HG03469 (cell line): ENCODE measurements at regions not wholly inside any gene's neighbourhood (a gene's known extent, or its start where the extent isn't known, plus 50 kb on each side); places are given as distances from the start of the nearest gene placed in this dataset.
A peak's percentile ranks its signal among the peaks of the same experiment; 100 is the strongest.

Experiments used
- ATAC-seq: cut with Tn5 transposase; IDR thresholded peaks from one replicate; pipeline ENCODE4 v1.9.1; 2021; ENCODE audit warnings: mild to moderate bottlenecking, moderate library complexity, moderate number of reproducible peaks; ENCODE audit not compliant: unreplicated experiment

DNA sequence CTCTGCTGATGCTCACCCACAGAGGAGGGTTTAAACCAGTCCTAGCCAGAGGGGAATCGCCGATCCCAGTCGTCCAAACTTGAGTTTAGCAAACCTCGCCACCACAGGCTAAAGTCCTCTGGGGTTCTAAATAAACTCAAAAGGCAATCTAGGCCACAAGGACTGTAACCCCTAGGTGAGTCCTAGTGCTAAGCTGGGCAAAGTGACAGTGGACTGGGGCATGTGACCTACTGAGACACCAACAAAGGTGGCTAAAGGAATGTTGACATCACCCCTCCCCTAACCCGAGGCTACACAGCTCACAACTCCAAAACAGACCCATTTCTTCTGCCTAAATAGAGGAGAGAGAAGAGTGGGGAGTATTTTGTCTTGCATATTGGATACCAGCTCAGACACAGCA is 142.8 kb upstream of the PRDX4 start:
- no peak for ATAC-seq

DNA sequence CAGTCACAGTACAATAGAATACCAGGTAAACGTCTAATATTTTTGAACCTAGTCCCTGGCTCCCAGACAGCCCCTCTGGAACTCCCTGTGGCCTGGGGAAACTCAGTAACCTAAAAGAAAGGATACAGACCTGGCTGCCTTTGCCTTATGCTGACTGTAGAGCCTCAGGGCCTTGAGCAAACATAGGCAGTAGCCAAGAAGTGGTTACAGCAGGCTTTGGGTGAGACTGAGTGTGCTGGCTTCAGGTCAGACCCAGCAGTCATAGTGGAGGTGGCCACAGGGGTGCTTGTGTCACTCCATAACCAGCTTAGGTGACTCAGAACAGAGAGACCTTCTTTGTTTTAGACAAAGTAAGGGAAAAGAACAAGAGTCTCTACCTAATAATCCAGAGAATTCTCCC is 141.8 kb upstream of the PRDX4 start:
- ATAC-seq: no peak

DNA sequence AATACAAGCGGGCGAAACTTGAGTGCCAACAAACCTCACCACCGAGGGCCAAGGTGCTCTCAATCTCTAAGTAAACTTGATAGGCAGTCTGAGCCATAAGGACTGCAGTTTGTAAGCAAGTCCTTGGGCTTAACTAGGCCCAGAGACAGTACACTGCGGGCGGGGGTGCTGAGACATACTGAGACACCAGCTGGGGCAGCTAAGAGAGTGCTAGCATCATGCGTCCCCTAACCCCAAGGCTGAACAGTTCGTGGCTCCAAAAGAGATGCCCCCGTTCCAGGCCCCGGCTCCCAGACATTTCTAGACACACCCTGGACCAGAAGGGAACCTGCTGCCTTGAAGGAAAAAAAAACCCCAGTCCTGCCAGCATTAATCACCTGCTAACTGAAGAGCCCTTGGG is 126.8 kb upstream of the PRDX4 start:
- ATAC-seq: no peak

DNA sequence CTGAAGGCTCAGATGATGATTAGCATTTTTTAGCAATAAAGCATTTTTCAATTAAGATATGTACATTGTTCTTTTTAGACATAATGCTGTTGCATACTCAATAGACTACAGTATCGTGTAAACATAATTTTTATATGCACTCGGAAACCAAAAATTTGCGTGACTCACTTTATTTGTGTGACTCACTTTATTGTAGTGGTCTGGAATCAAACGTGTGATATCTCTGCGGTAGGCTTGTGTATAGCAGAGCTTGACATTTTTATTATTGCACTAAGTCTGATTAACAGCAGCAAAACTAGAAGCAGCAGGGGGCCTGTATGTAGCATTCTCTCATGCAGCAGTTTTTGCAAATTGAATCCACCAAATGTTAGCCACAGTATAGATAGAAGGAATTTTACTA is 119.1 kb upstream of the PRDX4 start:
- no peak for ATAC-seq

DNA sequence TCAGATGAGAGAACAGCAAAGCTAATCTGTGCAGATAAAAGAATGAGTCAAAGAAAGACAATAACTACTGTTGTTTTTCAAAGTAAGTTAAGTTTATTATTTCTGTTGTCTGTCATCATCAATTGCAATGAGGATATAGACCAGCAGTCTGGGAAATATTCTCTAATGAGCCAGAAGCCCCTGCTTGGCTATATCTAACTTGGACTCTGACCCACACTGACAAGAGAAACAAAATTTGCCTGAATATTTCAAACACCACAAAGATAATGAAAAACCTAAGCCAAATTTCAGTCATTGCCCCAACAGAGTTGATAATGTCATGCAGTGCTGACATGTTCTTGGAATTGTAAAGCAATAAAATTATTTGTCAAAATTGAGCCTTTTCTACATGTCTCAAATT is 115.0 kb upstream of the PRDX4 start:
- ATAC-seq: no peak

DNA sequence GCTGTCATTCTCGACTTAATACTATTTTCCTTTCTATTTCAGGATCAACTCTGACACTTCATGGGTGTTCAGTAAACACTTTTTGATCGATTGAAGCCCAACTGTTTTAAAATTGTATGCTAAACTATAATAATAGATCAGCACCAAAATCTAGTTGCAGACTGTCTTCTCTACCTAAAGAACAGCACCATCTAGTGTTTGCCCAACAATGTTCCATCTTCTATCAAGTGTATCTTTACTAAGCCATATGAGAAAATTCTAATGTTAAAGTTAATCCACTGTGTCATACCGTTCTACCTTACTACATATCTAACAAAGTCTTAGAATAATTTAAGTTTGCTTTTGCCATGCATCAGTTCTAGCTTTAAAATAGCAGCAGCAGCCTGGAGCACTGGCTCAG is 113.0 kb upstream of the PRDX4 start:
- ATAC-seq: no peak

DNA sequence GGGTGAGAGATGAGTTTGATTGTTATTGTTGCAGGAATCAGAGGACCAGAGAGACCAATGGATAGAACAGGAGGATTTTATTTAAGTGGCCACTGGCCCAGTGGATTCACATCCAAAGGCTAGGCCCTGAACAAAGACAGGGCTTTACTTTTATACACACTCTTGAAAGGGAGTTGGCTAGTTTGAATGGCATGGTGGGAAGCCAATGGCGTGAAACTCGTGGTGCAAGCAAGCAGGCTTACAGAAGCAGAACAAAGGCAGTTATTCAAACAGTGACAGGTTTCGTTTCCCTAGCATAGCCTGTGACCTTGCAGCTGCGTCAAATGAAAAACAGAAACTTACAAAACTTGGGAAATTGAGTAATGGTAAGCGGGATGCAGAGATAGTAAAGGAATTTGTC is 110.2 kb upstream of the PRDX4 start:
- ATAC-seq: peak; percentile 91

DNA sequence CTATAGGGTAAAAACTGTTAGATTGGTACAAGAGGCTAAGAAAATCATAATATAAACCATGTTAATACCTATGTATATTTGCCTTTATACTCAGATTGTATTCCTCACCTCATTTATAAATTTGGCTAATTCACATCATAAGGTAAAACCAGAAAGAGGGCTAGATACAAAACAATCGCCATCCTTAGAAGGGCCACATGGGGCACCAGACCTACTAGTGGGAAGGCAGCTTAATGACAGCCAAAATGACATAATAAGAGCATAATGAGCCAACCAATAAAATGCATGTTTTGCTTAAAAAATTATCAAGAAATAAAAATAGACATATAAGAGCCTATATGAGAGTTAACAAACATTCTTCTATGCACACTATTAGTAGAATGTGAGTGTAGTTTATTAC is 107.3 kb upstream of the PRDX4 start:
- no peak for ATAC-seq

DNA sequence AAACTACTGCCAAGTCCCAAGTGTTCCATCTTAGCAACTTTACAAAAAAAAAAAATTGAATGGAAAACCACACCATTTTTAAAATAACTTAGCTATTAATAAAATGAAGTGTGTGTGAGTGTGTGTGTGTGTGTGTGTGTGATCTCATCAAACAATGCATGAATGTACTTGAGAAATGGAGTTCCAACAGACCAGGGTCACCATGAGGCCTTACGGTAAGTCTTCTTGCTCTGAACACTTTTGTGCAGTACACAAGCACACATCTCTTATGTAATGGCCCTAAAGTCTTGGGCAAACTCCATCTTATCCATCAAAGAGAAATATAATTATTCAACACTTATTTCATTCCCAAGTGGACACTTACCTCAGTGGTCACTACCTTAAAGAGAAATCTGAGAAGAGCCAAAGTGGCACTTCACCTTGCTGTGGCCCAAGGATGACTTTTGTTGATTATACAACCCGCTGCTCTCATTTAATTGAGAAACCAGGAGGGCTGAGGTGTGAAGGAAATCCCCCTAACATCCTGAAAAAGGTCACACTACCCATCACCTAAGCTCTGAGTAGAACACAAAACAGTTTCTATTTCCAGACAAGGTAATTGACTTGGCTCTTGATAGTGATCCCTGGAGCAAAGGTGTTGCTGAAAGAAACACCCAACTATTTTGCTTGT is 96.5 kb upstream of the PRDX4 start:
- no peak for ATAC-seq

DNA sequence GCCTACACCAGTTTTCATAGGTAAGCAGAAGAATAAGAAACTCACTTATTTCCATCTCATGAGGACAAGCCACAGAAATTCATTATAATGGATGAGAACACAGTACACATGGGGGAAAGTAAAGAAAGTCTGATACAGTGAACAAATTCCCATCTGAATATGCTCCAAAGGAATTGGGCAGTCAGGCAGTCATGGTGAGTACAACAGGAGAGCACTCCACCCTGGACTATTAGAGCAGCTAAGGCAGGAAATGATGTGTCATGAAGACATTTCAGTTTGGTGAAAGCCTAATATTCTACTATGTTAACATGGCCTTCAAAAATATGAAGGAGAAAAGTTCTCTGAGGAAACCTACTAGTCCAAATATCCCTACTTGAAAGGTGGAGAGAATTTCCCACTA is 92.0 kb upstream of the PRDX4 start:
- ATAC-seq: no peak

DNA sequence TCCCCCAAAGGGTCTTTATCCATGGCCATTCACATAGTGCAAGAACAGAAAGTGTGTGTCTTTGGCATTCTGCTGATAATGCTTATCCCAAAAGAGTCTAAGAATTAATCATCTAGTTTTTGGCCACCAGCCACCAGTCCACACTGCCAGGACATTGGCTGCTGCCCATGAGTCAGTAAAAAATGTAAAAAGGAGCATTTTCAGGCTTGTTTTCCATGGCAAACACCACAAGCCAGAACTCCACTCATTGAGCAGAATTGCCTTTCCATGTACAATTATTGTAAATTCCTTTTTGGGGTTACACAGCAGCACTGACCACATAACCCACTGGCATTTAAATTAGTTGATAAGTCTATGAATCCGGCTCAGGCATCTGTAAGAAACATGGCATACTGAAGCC is 89.2 kb upstream of the PRDX4 start:
- no peak for ATAC-seq

DNA sequence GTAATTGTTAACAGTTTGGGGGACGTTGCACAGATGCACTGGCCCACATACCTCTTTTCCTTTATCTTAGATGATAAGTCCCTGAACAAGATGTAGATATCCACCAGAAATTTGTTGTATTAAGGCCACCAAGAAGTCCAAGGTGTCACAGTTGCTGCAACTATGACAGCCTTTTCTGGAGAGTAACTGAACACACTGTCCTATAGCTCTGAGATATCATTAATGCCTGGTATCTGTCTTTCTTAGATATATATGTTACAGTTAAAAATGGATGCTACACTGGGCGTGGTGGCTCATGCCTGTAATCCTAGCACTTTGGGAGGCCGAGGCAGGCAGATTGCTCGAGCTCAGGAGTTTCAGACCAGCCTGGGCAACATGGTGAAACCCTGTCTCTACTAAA is 77.8 kb upstream of the PRDX4 start:
- no peak for ATAC-seq

DNA sequence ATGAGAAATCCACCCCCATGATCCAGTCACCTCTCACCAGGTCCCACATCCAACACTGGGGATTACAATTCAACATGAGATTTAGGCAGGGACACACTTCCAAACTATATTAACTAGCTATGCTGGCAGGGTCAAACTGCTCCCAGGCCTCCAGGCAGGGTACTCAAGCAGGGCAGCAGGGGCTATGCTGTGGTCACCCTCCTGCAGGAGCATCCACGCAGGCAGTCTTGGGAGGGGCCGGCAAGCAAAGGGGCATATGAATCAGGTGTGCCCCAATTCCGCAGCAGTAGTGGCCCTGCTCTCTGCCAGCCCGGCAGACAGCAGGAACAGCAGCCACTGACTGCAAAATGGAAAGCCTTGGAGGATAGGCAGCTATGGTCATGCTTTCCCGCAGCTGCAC is 74.6 kb upstream of the PRDX4 start:
- ATAC-seq: no peak

DNA sequence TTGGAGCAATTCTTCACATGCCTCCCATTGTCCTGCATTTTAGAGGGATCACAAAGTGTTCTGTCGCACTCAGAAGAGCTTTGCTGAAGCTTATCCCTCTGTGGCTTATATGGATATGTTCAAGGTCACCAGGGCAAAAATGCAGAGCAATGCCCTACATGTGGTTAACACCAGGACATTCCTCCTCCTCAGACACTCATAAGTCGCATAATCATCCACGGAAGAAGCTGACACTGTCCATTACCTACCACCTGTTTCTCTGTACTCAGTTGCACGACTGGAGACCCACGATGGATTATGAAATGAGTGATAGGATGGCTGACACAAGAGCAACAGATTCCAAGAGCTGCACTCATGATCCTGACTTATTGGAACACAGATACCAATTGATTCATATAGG is 68.7 kb upstream of the PRDX4 start:
- no peak for ATAC-seq

DNA sequence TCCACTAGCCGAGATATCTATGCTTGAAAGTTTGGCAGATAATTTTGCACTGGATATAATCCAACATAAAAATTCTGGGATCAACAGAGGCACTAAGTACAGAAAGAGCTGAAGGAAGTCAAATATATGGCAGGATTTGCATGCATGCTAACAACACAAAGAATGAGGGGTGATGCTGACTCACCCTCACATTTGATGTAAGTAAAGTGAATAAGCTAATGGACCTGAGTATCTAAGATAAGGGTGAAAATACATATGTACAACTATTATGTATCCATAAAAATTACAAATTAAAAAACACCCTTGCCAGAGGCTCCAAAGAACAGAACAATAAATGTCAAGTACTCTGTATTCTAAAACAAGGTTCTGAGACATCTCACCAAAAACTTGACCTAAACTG is 63.8 kb upstream of the PRDX4 start:
- ATAC-seq: no peak

DNA sequence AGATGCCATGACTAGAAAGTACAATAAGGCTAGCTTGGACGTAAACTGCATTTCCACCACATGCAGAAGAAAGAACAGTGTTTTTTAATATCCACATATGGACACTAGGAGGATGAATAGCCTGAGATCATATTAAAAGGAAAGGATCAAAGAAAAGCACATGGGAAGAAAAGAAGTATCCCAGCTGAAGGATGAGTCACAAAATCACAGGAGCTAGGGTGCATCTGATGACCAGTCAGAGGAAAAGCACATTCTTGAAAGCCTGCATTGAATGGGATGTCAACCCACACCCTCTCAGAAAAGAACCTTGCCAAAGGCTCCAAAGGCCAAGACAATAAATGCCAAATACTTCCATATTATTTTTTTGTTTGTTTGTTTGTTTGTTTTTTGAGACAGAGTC is 56.8 kb upstream of the PRDX4 start:
- no peak for ATAC-seq

DNA sequence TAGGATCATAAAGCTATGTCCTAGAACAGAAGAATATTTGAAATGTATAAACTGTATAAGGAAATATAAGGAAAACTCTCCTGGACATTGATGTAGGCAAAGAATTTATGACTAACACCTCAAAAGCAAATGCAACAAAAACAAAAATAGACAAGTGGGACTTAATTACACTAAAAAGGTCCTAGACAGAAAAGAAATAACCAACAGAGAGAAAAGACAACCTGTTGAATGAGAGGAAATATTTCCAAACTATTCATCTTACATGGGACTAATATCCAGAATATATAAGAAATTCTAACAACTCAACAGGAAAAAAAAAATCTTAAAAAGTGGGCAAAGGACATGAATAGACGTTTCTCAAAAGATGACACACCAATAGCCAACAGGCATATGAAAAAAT is 54.4 kb upstream of the PRDX4 start:
- no peak for ATAC-seq

DNA sequence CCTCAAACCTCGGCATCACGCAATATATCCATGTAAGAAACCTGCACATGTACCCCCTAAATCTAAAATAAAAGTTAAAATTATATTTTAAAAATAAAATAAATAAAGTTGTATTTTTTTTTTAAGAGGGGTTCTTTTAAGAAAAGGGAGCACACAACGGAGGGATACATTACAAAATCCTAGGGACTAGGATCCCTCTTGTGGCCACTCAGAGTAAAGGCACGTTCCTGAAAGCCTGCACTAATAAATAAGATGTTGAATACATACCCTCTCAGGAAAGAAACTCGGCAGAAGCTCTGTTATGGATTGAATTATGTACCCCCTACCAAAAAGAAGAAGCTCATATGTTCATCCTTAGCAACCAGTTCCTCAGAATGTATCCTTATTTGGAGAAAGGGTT is 50.9 kb upstream of the PRDX4 start:
- ATAC-seq: no peak
